AG04449 (cell line): ENCODE measurements at regions not wholly inside any gene's neighbourhood (a gene's known extent, or its start where the extent isn't known, plus 50 kb on each side); places are given as distances from the start of the nearest gene placed in this dataset.

Source experiments
- CTCF ChIA-PET: fragments of 350-600 bp; formaldehyde crosslinking; extraction: SDS; loops from one replicate; lab custom pipeline; 2021; ENCODE audit warnings: antibody characterized with exemption; lab: Yijun Ruan, JAX
- POLR2A ChIA-PET: fragments of 400-600, 350-600 bp; formaldehyde crosslinking; extraction: SDS; loops from one replicate; lab custom pipeline; 2020; ENCODE audit warnings: antibody characterized with exemption, inconsistent platforms; lab: Yijun Ruan, JAX
- DNase-seq: peaks from one replicate; pipeline ENCODE4 v3.0.0-alpha.2; 2010; ENCODE audit warnings: low read depth, low spot score
- H3K4me3 ChIP-seq: 2 replicates; pipeline ENCODE4 v1.5.1; 2011; ENCODE audit warnings: low read depth, mild to moderate bottlenecking, control low read depth, low read length
- TF ChIP-seq, protein P1 (sequence below): IDR thresholded peaks from one replicate; pipeline ENCODE4 v1.5.1; 2011; ENCODE audit warnings: mild to moderate bottlenecking, moderate library complexity, low read length, control low read depth, inconsistent platforms; ENCODE audit not compliant: insufficient read depth; ENCODE audit errors: missing control alignments

DNA sequence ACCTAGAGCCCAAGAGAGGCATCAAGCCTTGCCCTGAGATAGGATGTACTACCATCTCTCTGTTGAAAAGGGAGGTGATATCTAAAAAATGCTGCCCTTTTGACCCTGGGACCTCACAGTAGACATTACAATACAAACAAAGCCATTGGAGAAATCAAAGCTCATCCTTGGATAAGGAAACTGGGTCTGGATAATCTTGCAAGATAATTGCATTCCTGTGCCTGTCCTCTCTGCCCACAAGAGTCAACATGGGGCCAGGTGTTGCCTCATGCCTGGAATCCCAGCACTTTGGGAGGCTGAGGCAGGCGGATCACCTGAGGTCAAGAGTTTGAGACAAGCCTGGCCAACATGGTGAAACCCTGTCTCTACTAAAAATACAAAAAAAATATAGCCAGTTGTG lies 57.3 kb upstream of the DLG1 start:
- CTCF ChIA-PET: interaction anchor here (0.9 to 2.8 kb wide), 2 partner anchors 9 to 10 kb away, joined by 3 to 16 read pairs; no protein-coding TSS in a partner anchor
- POLR2A ChIA-PET: interaction anchor here (2.1 kb wide), 1 partner anchor 11 kb away, joined by 10 read pairs; no protein-coding TSS in a partner anchor
- TF ChIP-seq, protein P1, sequence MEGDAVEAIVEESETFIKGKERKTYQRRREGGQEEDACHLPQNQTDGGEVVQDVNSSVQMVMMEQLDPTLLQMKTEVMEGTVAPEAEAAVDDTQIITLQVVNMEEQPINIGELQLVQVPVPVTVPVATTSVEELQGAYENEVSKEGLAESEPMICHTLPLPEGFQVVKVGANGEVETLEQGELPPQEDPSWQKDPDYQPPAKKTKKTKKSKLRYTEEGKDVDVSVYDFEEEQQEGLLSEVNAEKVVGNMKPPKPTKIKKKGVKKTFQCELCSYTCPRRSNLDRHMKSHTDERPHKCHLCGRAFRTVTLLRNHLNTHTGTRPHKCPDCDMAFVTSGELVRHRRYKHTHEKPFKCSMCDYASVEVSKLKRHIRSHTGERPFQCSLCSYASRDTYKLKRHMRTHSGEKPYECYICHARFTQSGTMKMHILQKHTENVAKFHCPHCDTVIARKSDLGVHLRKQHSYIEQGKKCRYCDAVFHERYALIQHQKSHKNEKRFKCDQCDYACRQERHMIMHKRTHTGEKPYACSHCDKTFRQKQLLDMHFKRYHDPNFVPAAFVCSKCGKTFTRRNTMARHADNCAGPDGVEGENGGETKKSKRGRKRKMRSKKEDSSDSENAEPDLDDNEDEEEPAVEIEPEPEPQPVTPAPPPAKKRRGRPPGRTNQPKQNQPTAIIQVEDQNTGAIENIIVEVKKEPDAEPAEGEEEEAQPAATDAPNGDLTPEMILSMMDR: no peak
- no peak overlapping the region for H3K4me3 ChIP-seq
- no peak for DNase-seq

DNA sequence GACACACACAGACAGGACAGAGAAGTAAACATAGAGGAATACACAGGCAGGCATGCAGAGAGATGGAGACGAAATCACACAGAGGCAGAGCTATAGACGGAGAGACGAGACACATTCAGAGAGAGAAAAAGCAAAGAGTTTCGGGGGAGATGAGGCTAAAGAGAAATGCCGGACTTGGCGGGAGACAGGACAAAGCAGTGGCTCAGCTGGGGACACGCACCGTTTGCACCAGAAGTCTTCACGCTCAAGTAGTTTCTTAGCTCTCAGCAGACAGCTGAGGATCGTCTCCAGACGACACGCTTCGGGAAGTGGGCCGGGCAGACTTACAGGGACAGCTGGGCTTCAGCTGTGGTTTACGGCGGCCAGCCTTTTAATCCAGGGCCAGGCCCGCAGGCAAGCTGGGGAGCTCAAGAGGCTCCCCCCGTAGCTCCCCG lies 56.2 kb upstream of the DLG1 start:
- POLR2A ChIA-PET: interaction anchor here (2.1 kb wide), 1 partner anchor 13 kb away, joined by 10 read pairs; no protein-coding TSS in a partner anchor
- TF ChIP-seq, protein P1: no peak
- peak overlapping the region; percentile 25; the same call in 1 of the 2 replicates for H3K4me3 ChIP-seq
- CTCF ChIA-PET: interaction anchor here (1.1 to 2.8 kb wide), 2 partner anchors 11 to 14 kb away, joined by 4 to 16 read pairs; no protein-coding TSS in a partner anchor
- no peak for DNase-seq

DNA sequence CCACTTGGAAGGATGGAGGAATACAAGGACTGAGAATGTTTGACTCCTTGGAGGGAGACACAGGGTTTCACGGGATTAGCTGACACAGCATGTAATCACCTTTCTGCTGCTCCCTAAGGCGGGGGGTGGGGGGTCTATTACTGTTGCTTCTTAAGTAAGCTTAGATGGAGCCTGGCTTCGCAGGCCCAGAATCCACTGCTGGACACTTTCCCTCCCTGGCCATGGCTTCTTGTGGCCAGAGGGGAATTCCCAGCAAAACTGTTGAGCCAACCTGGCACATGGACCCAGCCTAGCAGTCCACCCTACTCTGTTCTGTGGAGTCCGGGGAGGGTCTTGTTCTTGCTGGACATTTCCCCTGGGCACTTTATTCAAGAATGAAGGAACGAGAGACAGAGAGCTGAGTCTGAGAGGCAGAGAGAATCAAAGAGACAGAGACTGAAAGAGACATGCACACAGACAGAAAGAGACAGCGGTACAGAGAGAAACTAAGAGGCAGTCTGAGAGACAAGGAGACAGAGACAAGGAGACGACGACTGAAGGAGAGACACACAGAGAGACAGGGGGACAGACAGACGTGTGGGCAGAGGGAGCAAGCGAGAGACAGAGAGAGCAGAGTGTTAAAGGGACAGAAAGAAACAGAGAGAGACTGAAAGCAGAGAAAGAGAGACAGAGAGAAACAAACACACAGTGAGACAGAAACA lies 55.6 kb upstream of the DLG1 start:
- no peak overlapping the region for H3K4me3 ChIP-seq
- ChIA-PET POLR2A (interaction anchor here (2.1 kb wide), 1 partner anchor 13 kb away, joined by 10 read pairs; no protein-coding TSS in a partner anchor), CTCF (interaction anchor here (1.1 to 2.8 kb wide), 2 partner anchors 12 to 15 kb away, joined by 4 to 16 read pairs; no protein-coding TSS in a partner anchor)
- DNase-seq: no peak
- TF ChIP-seq, protein P1: no peak

DNA sequence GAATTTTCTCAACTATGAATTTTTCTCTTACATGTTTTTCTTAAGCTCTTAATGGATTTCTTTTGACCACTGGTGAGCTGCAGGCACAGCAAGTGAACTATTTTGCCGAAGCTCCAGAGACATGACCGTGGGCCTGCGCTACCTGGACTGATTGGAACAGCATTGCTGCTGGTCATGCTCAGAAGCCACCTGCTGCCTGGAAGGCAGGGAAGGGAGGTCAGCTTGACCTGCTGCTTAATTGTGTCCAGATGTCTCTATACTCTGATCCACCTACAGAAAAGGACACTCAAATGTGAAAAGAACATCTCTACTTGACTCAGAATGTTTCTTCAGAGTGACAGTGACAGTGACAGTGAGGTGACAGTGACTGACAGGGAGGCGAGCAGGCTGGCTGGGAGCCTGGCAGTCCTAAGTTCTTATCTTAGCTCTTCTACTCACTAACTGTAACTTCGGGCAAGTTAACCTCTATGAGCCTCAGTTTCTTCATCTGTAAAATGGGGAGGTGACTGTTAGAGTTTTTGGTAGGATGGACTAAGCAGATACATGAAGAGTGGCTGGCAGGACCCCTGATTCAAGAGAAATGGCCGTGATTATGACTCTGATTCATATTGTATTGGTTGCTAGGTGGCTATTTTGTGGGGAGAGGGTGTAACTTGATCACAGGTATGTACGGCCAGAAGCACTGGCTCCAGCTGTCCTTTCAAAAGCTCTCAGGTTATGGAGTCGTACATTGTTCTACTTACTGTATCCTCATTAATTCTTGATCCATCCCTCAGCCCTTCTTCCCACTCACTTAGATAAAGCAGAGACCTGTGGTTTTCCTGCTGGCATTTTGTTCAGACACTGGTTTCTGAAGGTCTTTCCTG lies 54.8 kb upstream of the DLG1 start:
- ChIA-PET POLR2A (interaction anchor here (2.1 kb wide), 1 partner anchor 14 kb away, joined by 10 read pairs; no protein-coding TSS in a partner anchor), CTCF (interaction anchor here (2.8 kb wide), 1 partner anchor 12 kb away, joined by 16 read pairs; no protein-coding TSS in a partner anchor)
- no peak overlapping the region for H3K4me3 ChIP-seq
- no peak for DNase-seq
- TF ChIP-seq, protein P1: no peak

DNA sequence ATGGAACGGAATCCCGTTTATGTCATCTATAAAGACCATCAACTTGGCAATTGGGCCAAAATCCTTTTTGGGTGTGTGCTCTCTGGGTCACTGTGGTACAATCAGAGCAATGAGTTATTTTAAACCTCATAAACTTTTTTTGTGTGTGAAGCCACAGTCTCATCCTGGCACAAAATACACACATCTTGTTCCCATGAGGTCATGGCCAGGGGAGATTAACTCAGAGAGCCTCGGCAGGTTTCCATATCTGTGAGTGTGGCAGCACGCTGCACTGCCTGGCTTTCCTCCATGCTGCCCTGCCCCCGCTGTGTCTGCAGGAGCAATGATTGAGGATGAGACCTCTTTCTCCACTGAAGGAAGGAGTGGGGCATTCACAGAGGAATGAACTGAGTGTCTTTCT lies 54.0 kb upstream of the DLG1 start:
- CTCF ChIA-PET: no interaction called here
- no peak overlapping the region for H3K4me3 ChIP-seq
- DNase-seq: no peak
- TF ChIP-seq, protein P1: no peak
- POLR2A ChIA-PET: no interaction called here
